Prostate gland (tissue), 2 donors: ENCODE measurements at regions not wholly inside any gene's neighbourhood (a gene's known extent, or its start where the extent isn't known, plus 50 kb on each side); places are given as distances from the start of the nearest gene placed in this dataset.

Experiments used
- CTCF ChIP-seq, 4 experiments: fragments of 200-600 bp in 2 of 4; fragments of 450-650 bp in 2 of 4; sonication (generic) in 2 of 4; IDR thresholded peaks; 1 replicate in 3 of 4; 2 replicates in 1 of 4; pipeline ENCODE4 v1.5.1; 2016 to 2019; ENCODE audit warnings: antibody characterized with exemption in 4 of 4, mild to moderate bottlenecking in 2 of 4, moderate library complexity in 2 of 4
- POLR2AphosphoS5 ChIP-seq: sonication (generic); formaldehyde crosslinking; IDR thresholded peaks from one replicate; pipeline ENCODE4 v1.6.1; 2017; ENCODE audit warnings: antibody characterized with exemption

DNA sequence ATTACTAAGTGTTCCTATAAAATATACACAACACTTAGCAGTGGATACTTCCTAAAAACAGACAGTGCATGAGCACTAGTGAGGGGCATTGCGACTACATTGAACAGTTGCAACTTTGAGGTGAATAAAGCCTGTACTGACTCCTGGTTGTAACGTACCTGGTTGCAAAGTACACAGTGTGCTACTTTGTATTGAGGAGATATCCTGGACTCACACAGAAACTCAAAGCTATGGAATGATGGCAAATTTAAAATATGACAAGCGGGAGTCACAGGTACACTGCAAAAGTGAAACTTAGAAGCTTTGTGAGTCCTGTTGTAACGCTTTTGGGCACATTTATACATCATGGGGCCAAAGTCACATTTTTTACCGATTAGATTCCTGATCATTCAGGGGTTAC is 55.6 kb upstream of the HLA-A start:
- TF ChIP-seq POLR2AphosphoS5, result no peak
- no peak for TF ChIP-seq CTCF (IDR thresholded peaks at IDR 0.05)
